ENCODE measurements at regions not wholly inside any gene's neighbourhood (a gene's known extent, or its start where the extent isn't known, plus 50 kb on each side); places are given as distances from the start of the nearest gene placed in this dataset.
"Not testable (repeated sequence)": the region's sequence is repeated elsewhere in the genome, so short reads cannot be mapped to it uniquely, and the experiment has no call there.

- H3K4me3 ChIP-seq (replicated peaks; ENCODE audit: low read depth, low read length), result no peak overlapping the region
- no peak for DNase-seq (ENCODE audit: extremely low read depth, low read depth)
- TF ChIP-seq, protein P1, sequence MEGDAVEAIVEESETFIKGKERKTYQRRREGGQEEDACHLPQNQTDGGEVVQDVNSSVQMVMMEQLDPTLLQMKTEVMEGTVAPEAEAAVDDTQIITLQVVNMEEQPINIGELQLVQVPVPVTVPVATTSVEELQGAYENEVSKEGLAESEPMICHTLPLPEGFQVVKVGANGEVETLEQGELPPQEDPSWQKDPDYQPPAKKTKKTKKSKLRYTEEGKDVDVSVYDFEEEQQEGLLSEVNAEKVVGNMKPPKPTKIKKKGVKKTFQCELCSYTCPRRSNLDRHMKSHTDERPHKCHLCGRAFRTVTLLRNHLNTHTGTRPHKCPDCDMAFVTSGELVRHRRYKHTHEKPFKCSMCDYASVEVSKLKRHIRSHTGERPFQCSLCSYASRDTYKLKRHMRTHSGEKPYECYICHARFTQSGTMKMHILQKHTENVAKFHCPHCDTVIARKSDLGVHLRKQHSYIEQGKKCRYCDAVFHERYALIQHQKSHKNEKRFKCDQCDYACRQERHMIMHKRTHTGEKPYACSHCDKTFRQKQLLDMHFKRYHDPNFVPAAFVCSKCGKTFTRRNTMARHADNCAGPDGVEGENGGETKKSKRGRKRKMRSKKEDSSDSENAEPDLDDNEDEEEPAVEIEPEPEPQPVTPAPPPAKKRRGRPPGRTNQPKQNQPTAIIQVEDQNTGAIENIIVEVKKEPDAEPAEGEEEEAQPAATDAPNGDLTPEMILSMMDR (IDR thresholded peaks at IDR 0.05; ENCODE audit: low read depth, low read length, missing control alignments), result no peak
Observed at GRCh38 chr6:114940181-114940580, 597.4 kb upstream of the HS3ST5 start.

- no peak for DNase-seq (ENCODE audit: extremely low read depth, low read depth)
- no peak overlapping the region for H3K4me3 ChIP-seq (replicated peaks; ENCODE audit: low read depth, low read length)
- TF ChIP-seq, protein P1 (IDR thresholded peaks at IDR 0.05; ENCODE audit: low read depth, low read length, missing control alignments), result no peak
Observed at GRCh38 chr6:114939630-114940029, 596.8 kb upstream of the HS3ST5 start.

GRCh38 chr6:114936080-114936479 is 593.3 kb upstream of the HS3ST5 start:
- no peak for DNase-seq (ENCODE audit: extremely low read depth, low read depth)
- TF ChIP-seq, protein P1 (IDR thresholded peaks at IDR 0.05; ENCODE audit: low read depth, low read length, missing control alignments), result no peak
- no peak overlapping the region for H3K4me3 ChIP-seq (replicated peaks; ENCODE audit: low read depth, low read length)

- TF ChIP-seq, protein P1 (IDR thresholded peaks at IDR 0.05; ENCODE audit: low read depth, low read length, missing control alignments), result no peak
- no peak overlapping the region for H3K4me3 ChIP-seq (replicated peaks; ENCODE audit: low read depth, low read length)
- no peak for DNase-seq (ENCODE audit: extremely low read depth, low read depth)
Observed at GRCh38 chr6:114934079-114934478, 591.3 kb upstream of the HS3ST5 start.

- DNase-seq (ENCODE audit: extremely low read depth, low read depth); H3K4me3 ChIP-seq (replicated peaks; ENCODE audit: low read depth, low read length): not testable (repeated sequence)
Observed at GRCh38 chr6:114928731-114929130, 585.9 kb upstream of the HS3ST5 start.

GRCh38 chr6:114906096-114906495 is 563.3 kb upstream of the HS3ST5 start:
- TF ChIP-seq, protein P1 (IDR thresholded peaks at IDR 0.05; ENCODE audit: low read depth, low read length, missing control alignments), result no peak

DNA sequence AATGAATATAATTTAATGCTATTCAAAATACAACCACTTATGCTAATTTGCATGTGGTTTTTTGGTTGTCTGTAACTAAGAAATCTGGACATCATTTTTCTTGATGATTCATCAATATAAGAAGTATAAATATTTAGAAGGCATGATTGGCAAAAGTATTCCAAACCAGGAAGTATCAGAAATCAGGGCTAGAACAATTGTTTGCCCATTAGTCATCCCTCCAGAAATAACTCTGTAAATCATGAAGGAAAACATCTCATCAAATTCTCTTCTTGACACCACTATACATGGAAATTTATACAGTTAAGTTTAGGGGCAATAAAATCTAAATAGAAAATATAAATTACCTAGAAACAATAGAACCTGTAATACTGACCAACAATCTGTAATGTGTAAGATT is 554.7 kb upstream of the HS3ST5 start:
- no peak overlapping the region for H3K4me3 ChIP-seq (replicated peaks; ENCODE audit: low read depth, low read length)
- TF ChIP-seq, protein P1 (IDR thresholded peaks at IDR 0.05; ENCODE audit: low read depth, low read length, missing control alignments), result no peak
- no peak for DNase-seq (ENCODE audit: extremely low read depth, low read depth)

More at GRCh38 chr6:114906096-114906495, 563.3 kb upstream of the HS3ST5 start:
- H3K4me3 ChIP-seq (replicated peaks; ENCODE audit: low read depth, low read length), result no peak overlapping the region
- DNase-seq (ENCODE audit: extremely low read depth, low read depth), result no peak

Measured in HFF-Myc (cell line).